ENCODE measurements at regions not wholly inside any gene's neighbourhood (a gene's known extent, or its start where the extent isn't known, plus 50 kb on each side); places are given as distances from the start of the nearest gene placed in this dataset.

GRCh38 chr1:213399695-213400094, 348.7 kb downstream of the RPS6KC1 start:
- no peak for TF ChIP-seq POLR2AphosphoS5 (IDR thresholded peaks at IDR 0.05)
- no peak for TF ChIP-seq CTCF (IDR thresholded peaks at IDR 0.05)
